ENCODE measurements at regions not wholly inside any gene's neighbourhood (a gene's known extent, or its start where the extent isn't known, plus 50 kb on each side); places are given as distances from the start of the nearest gene placed in this dataset.
A peak's percentile ranks its signal among the peaks of the same experiment; 100 is the strongest.

DNA sequence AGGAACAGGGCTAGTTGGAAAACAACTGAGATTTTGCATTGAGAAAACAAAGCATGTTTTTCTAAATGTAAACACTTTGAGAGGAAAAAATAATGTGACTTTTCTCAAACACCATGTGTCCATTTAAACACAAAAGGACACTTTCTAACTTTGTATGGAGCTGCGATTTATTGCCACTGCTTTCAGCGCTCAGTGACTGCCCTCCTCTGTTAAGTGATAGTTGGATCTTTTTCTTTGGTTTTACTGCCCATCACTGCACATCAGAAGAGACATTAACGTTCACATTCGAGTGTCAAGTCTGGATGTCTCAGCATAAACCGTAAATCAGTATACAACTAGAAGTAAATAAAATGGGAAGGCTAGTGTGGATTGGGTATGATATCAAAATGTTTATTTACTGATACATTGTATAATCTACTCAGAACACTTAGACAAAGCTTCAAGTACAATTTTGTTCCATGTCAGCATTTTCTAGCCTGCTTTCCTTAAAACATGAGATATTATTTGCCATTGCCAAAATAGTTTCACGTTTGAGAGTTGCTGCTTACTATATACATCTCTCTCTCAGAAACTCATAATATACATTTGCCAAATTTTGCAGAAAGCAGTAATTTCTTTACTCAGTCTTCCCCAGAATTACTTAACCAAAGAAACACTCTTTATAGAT is 237.6 kb downstream of the IKZF2 start:
- in situ Hi-C loops (cut with MboI): no loop called here
- Histone ChIP-seq H3K9me3 (replicated peaks; ENCODE audit: control insufficient read depth, insufficient read depth, low read depth, low read length) (no peaks in the 10 kb centered on the region), H3K27me3 (ENCODE audit: control insufficient read depth in 2 of 2, insufficient read depth in 2 of 2, low read length in 2 of 2) (no peaks in the 10 kb centered on the region), H3K9me1 (ENCODE audit: control insufficient read depth, insufficient read depth, low read length) (no peaks in the 10 kb centered on the region), H3K4me3 (no peak overlapping the region), H3K27ac (ENCODE audit: extremely low read depth, low read depth, low read length) (no peak overlapping the region), H3K4me1 (replicated peaks in 1 of 2; ENCODE audit: control insufficient read depth in 2 of 2, insufficient read depth in 2 of 2, low read length in 2 of 2) (no peaks in the 10 kb centered on the region), H3K36me3 (ENCODE audit: control insufficient read depth, insufficient read depth, low read length) (no peaks in the 10 kb centered on the region), H2AFZ (ENCODE audit: low read depth, low read length) (no peak overlapping the region), H3K9ac (ENCODE audit: insufficient read depth in 1 of 2, low read depth in 2 of 2, low read length in 2 of 2) (no peak overlapping the region), H3K4me2 (ENCODE audit: insufficient read depth, low read length) (no peak overlapping the region), H3K79me2 (ENCODE audit: control insufficient read depth, insufficient read depth, low read length) (no peaks in the 10 kb centered on the region), H4K20me1 (replicated peaks; ENCODE audit: control insufficient read depth, insufficient read depth, low read length) (no peaks in the 10 kb centered on the region)
- intact Hi-C loops (cut with micrococcal nuclease): no loop called here
- ATAC-seq (no peak), DNase-seq (ENCODE audit: extremely low read depth in 1 of 4, low spot score in 3 of 4) (no peak), FAIRE-seq (no peak)
- BruUV-seq (replicated peaks): no TSS peak
- TF ChIP-seq EZH2 (IDR thresholded peaks at IDR 0.05; ENCODE audit: borderline replicate concordance, low read depth, low read length) (no peak), ELF2 (CRISPR knock-in tag; IDR thresholded peaks at IDR 0.05) (no peak), NFE2L1 (tag; IDR thresholded peaks at IDR 0.05; ENCODE audit: borderline replicate concordance, low read depth) (no peak), SNIP1 (IDR thresholded peaks at IDR 0.05; ENCODE audit: low read depth) (no peak), ZNF316 (IDR thresholded peaks at IDR 0.05) (peak; percentile 13; the same call in 1 of the 2 replicates), MAFK (IDR thresholded peaks at IDR 0.05; ENCODE audit: low read length) (peak; percentile 18; the same call in 1 of the 2 replicates), ELF1 (tag; IDR thresholded peaks at IDR 0.05) (no peak), ZNF408 (CRISPR knock-in tag; IDR thresholded peaks at IDR 0.05; ENCODE audit: low read depth) (no peak)
- TF ChIP-seq, protein P1, sequence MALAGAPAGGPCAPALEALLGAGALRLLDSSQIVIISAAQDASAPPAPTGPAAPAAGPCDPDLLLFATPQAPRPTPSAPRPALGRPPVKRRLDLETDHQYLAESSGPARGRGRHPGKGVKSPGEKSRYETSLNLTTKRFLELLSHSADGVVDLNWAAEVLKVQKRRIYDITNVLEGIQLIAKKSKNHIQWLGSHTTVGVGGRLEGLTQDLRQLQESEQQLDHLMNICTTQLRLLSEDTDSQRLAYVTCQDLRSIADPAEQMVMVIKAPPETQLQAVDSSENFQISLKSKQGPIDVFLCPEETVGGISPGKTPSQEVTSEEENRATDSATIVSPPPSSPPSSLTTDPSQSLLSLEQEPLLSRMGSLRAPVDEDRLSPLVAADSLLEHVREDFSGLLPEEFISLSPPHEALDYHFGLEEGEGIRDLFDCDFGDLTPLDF (CRISPR knock-in tag; IDR thresholded peaks at IDR 0.05): no peak
- POLR2A ChIA-PET: no interaction called here
- WGBS (ENCODE audit: insufficient coverage, low coverage, missing lambda C conversion rate): 0% methylated on average over 6 of the region's 6 CpGs
- CTCF ChIA-PET (ENCODE audit: low intra/inter-chr PET ratio): no interaction called here

Data from K562 (cell line).